ENCODE measurements at regions not wholly inside any gene's neighbourhood (a gene's known extent, or its start where the extent isn't known, plus 50 kb on each side); places are given as distances from the start of the nearest gene placed in this dataset.

GRCh38 chr9:30582240-30582639 lies 1802.2 kb upstream of the ACO1 start:
- TF ChIP-seq CTCF (IDR thresholded peaks at IDR 0.05; ENCODE audit: low read depth, low read length, poor library complexity, severe bottlenecking) (no peak), EZH2phosphoT487 (IDR thresholded peaks at IDR 0.05; ENCODE audit: borderline replicate concordance, low read length) (no peak)

Measured in DOHH2 (cell line).